ENCODE measurements at regions not wholly inside any gene's neighbourhood (a gene's known extent, or its start where the extent isn't known, plus 50 kb on each side); places are given as distances from the start of the nearest gene placed in this dataset.
A peak's percentile ranks its signal among the peaks of the same experiment; 100 is the strongest.

GRCh38 chr16:66289051-66289680, 77.3 kb upstream of the CDH5 start:
- no peak for DNase-seq

- no peak for DNase-seq
Observed at GRCh38 chr16:66287926-66288325, 78.6 kb upstream of the CDH5 start.

- DNase-seq = no peak
Observed at GRCh38 chr16:66287416-66287815, 79.1 kb upstream of the CDH5 start.

- DNase-seq = no peak
Observed at GRCh38 chr16:66286527-66286926, 80.0 kb upstream of the CDH5 start.

- DNase-seq = no peak
Observed at GRCh38 chr16:66278604-66279262, 87.8 kb upstream of the CDH5 start.

- no peak for DNase-seq
Observed at GRCh38 chr16:66278111-66278531, 88.4 kb upstream of the CDH5 start.

- no peak for DNase-seq
Observed at GRCh38 chr16:66277311-66278070, 89.0 kb upstream of the CDH5 start.

GRCh38 chr16:66275775-66276428, 90.6 kb upstream of the CDH5 start:
- peak; percentile 16 for DNase-seq

GRCh38 chr16:66274335-66275110, 92.0 kb upstream of the CDH5 start:
- peak; percentile 78 to 83 for DNase-seq

- DNase-seq = no peak
Observed at GRCh38 chr16:66273644-66274334, 92.7 kb upstream of the CDH5 start.

GRCh38 chr16:66273053-66273452, 93.4 kb upstream of the CDH5 start:
- no peak for DNase-seq

GRCh38 chr16:66272461-66272860, 94.0 kb upstream of the CDH5 start:
- DNase-seq = no peak

- DNase-seq = no peak
Observed at GRCh38 chr16:66271074-66272060, 95.1 kb upstream of the CDH5 start.

GRCh38 chr16:66270333-66270927, 96.1 kb upstream of the CDH5 start:
- DNase-seq = peak in 1 of 2 experiments; percentile 22

GRCh38 chr16:66269617-66270332, 96.7 kb upstream of the CDH5 start:
- no peak for DNase-seq

GRCh38 chr16:66267292-66268014, 99.0 kb upstream of the CDH5 start:
- no peak for DNase-seq

GRCh38 chr16:66266436-66267291, 99.8 kb upstream of the CDH5 start:
- no peak for DNase-seq

- DNase-seq = no peak
Observed at GRCh38 chr16:66265556-66266141, 100.8 kb upstream of the CDH5 start.
